PC-3 (cell line): ENCODE measurements at regions not wholly inside any gene's neighbourhood (a gene's known extent, or its start where the extent isn't known, plus 50 kb on each side); places are given as distances from the start of the nearest gene placed in this dataset.

Experiments
- ATAC-seq: fragments of 200-7000 bp; cut with Tn5 transposase; 2 replicates; pipeline ENCODE4 v1.9.1; 2020; ENCODE audit warnings: mild to moderate bottlenecking, moderate library complexity
- BruUV-seq: library from RNA; stranded (reverse); fragments of 400-500 nt; replicated peaks from 2 replicates; lab custom pipeline; 2021; lab: Mats Ljungman, UMichigan
- CTCF ChIA-PET: fragments of 300-600 bp; sonication (Branson Sonifier 250); formaldehyde crosslinking; loops from one replicate; lab custom pipeline; 2022; ENCODE audit warnings: antibody characterized with exemption; lab: Charles Lee
- POLR2A ChIA-PET: fragments of 300-600 bp; sonication (Branson Sonifier 250); formaldehyde crosslinking; loops from one replicate; lab custom pipeline; 2022; ENCODE audit warnings: antibody characterized with exemption; ENCODE audit not compliant: unreplicated experiment; lab: Charles Lee
- DNase-seq: peaks from one replicate; pipeline ENCODE4 v3.0.0-alpha.2; 2015
- H2AFZ ChIP-seq: fragments of 300-600 bp; sonication (generic); 2 replicates; pipeline ENCODE4 v1.6.0; 2016; ENCODE audit warnings: antibody characterized with exemption, low read length
- H3F3A ChIP-seq: fragments of 300-600 bp; sonication (generic); one replicate; pipeline ENCODE4 v1.6.0; 2017; ENCODE audit warnings: antibody characterized with exemption, low read length, control low read depth, mild to moderate bottlenecking; ENCODE audit not compliant: unreplicated experiment
- H3K27ac ChIP-seq: fragments of 300-600 bp; sonication (generic); 2 replicates; pipeline ENCODE4 v1.5.1; 2016; ENCODE audit warnings: mild to moderate bottlenecking, low read length
- H3K27me3 ChIP-seq: fragments of 300-600 bp; sonication (generic); 2 replicates; pipeline ENCODE4 v1.6.1; 2016; ENCODE audit warnings: low read length, mixed read lengths
- H3K36me3 ChIP-seq: fragments of 300-600 bp; sonication (generic); 2 replicates; pipeline ENCODE4 v1.6.1; 2016; ENCODE audit warnings: low read depth, mixed run types, low read length, mixed read lengths
- H3K4me1 ChIP-seq: fragments of 300-600 bp; sonication (generic); 2 replicates; pipeline ENCODE4 v1.5.1; 2016; ENCODE audit warnings: low read length; ENCODE audit not compliant: insufficient read depth
- H3K4me2 ChIP-seq: fragments of 300-600 bp; sonication (generic); 2 replicates; pipeline ENCODE4 v1.6.0; 2016; ENCODE audit warnings: low read length
- H3K4me3 ChIP-seq: fragments of 300-600 bp; sonication (generic); 2 replicates; pipeline ENCODE4 v1.5.1; 2016; ENCODE audit warnings: mild to moderate bottlenecking, low read length, mixed read lengths
- H3K79me2 ChIP-seq: fragments of 300-600 bp; sonication (generic); 2 replicates; pipeline ENCODE4 v1.6.1; 2017; ENCODE audit warnings: low read length, mixed read lengths
- H3K9ac ChIP-seq: fragments of 300-600 bp; sonication (generic); 2 replicates; pipeline ENCODE4 v1.6.0; 2016; ENCODE audit warnings: mild to moderate bottlenecking, low read length
- H3K9me2 ChIP-seq: fragments of 300-600 bp; sonication (generic); replicated peaks from 2 replicates; pipeline ENCODE4 v1.6.1; 2016; ENCODE audit warnings: mixed run types, low read length, mixed read lengths
- H3K9me3 ChIP-seq: fragments of 300-600 bp; sonication (generic); 2 replicates; pipeline ENCODE4 v1.6.1; 2016; ENCODE audit warnings: low read length, mixed read lengths
- H4K20me1 ChIP-seq: fragments of 300-600 bp; sonication (generic); 2 replicates; pipeline ENCODE4 v1.6.1; 2016; ENCODE audit warnings: low read length, mixed read lengths
- EZH2 ChIP-seq: fragments of 300-600 bp; sonication (generic); IDR thresholded peaks from one replicate; pipeline ENCODE4 v1.6.1; 2017; ENCODE audit warnings: antibody characterized with exemption, mild to moderate bottlenecking, low read length; ENCODE audit not compliant: unreplicated experiment
- EZH2phosphoT487 ChIP-seq: fragments of 300-600 bp; sonication (generic); IDR thresholded peaks from 2 replicates; pipeline ENCODE4 v1.6.1; 2018; ENCODE audit warnings: mild to moderate bottlenecking, antibody characterized with exemption, low read length, borderline replicate concordance
- intact Hi-C: fragments of 100-400 bp; cut with micrococcal nuclease; formaldehyde crosslinking; loops from 2 replicates; pipeline ENCODE4 v1.9.0; 2023
- TF ChIP-seq, protein P1 (sequence below): fragments of 300-600 bp; sonication (generic); conservative IDR thresholded peaks from 2 replicates; pipeline ENCODE4 v1.5.1; 2017; ENCODE audit warnings: antibody characterized with exemption, low read depth, mild to moderate bottlenecking, low read length

DNA sequence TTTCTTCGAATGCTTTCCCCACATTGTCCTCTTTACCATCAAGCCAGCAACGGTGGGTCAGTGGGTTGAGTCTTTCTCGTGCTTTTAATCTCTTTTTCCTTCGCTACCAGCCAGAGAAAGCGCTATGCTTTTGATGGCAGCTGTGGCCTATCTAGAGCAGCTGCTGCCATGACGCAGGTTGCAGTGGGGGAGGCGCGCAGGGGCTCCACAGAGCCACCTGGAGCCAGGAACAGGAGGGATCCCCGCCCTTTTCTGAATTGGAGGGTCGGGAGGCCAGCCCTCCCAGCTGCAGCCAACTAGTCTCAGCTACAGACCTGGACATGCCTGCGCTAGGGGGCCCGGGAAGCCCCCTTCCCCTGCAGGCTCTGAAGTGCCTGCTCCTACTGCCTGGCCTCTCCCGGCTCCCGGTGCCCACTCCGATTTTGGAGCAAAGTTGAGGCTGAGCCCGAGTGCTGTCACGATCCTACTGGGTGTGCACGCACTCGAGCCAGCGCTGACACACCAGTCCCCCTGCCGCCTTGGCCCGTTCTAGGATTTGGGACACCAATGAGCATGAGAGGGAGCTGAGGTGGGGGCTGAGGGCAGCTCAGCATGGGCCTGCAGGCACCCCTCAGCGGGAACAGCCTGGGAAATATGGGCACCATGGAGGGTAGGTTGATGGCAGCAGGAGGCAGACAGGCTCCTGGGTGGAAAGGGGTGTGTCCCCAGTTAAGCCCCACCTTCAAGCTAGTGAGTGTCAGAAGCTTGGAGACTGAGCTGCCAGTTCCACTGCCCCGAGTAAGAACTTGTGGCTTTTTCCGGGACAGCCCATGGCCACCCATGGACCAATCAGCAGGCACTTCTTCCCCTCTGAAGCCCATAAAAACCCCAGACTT, 784.2 kb downstream of the SLC6A15 start:
- no peaks in the 10 kb centered on the region for H3K79me2 ChIP-seq
- ChIA-PET CTCF (no interaction called here), POLR2A (no interaction called here)
- BruUV-seq: no TSS peak
- no peaks in the 10 kb centered on the region for H3F3A ChIP-seq
- intact Hi-C loops: no loop called here
- no peaks in the 10 kb centered on the region for H4K20me1 ChIP-seq
- no peaks in the 10 kb centered on the region for H3K27me3 ChIP-seq
- no peak overlapping the region for H3K27ac ChIP-seq
- no peak overlapping the region for H3K4me3 ChIP-seq
- H2AFZ ChIP-seq: no peak overlapping the region
- H3K4me1 ChIP-seq: peaks cover 16% of the 10 kb centered on the region
- no peak for TF ChIP-seq EZH2
- no peak for TF ChIP-seq EZH2phosphoT487
- TF ChIP-seq, protein P1, sequence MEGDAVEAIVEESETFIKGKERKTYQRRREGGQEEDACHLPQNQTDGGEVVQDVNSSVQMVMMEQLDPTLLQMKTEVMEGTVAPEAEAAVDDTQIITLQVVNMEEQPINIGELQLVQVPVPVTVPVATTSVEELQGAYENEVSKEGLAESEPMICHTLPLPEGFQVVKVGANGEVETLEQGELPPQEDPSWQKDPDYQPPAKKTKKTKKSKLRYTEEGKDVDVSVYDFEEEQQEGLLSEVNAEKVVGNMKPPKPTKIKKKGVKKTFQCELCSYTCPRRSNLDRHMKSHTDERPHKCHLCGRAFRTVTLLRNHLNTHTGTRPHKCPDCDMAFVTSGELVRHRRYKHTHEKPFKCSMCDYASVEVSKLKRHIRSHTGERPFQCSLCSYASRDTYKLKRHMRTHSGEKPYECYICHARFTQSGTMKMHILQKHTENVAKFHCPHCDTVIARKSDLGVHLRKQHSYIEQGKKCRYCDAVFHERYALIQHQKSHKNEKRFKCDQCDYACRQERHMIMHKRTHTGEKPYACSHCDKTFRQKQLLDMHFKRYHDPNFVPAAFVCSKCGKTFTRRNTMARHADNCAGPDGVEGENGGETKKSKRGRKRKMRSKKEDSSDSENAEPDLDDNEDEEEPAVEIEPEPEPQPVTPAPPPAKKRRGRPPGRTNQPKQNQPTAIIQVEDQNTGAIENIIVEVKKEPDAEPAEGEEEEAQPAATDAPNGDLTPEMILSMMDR: no peak
- no peaks in the 10 kb centered on the region for H3K36me3 ChIP-seq
- H3K4me2 ChIP-seq: no peak overlapping the region
- DNase-seq (no peak), ATAC-seq (no peak)
- no peaks in the 10 kb centered on the region for H3K9me2 ChIP-seq
- H3K9ac ChIP-seq: no peak overlapping the region
- H3K9me3 ChIP-seq: no peaks in the 10 kb centered on the region

DNA sequence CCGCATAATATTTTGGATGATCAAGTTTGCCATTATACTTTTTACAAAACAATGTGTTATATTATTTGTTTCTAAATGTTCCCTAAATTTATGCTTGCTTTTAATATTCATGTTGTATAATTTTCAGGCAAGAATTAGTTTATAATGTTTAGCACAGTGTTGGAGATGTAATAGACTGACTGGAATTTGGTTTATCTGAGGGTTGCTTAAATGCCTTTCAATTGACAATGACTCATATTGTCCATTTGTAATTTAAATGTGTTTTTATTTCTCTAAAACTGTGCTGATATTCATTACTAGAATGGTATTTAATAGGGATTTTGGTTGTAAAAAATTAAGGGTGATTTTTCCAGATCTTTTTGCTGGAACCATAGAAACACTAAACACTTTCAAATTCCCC, 788.4 kb downstream of the SLC6A15 start:
- no TSS peak for BruUV-seq
- no peak overlapping the region for H2AFZ ChIP-seq
- no peaks in the 10 kb centered on the region for H3K36me3 ChIP-seq
- POLR2A ChIA-PET: no interaction called here
- H3K79me2 ChIP-seq: no peaks in the 10 kb centered on the region
- H4K20me1 ChIP-seq: no peaks in the 10 kb centered on the region
- no peak overlapping the region for H3K9ac ChIP-seq
- H3K27ac ChIP-seq: no peak overlapping the region
- TF ChIP-seq, protein P1: no peak
- TF ChIP-seq EZH2phosphoT487 (no peak), EZH2 (no peak)
- no peak overlapping the region for H3K4me2 ChIP-seq
- H3K9me2 ChIP-seq: no peaks in the 10 kb centered on the region
- DNase-seq: no peak
- no peaks in the 10 kb centered on the region for H3F3A ChIP-seq
- no peak for ATAC-seq
- CTCF ChIA-PET: no interaction called here
- no peaks in the 10 kb centered on the region for H3K4me1 ChIP-seq
- intact Hi-C loops: no loop called here
- H3K27me3 ChIP-seq: no peaks in the 10 kb centered on the region
- no peaks in the 10 kb centered on the region for H3K9me3 ChIP-seq
- no peak overlapping the region for H3K4me3 ChIP-seq

DNA sequence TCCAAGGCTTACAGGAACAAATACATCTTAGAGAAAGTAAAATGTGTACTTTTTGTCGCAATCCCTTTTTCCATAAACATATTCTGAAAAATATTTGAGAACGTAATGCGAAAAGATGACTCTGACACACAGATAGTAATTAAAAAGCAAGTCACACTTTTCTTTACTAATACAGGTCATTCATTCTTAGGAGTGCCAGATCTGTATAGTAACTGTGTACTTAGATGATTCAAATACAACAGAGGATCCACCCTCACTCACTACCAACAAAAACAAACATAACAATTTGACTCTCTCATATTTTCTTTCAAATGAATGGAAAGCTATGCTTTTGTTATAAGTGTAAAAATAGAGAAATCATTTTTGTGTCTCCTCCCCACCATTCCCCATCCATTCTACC, 795.4 kb downstream of the SLC6A15 start:
- no peaks in the 10 kb centered on the region for H3K9me2 ChIP-seq
- no peak overlapping the region for H3K27ac ChIP-seq
- no peaks in the 10 kb centered on the region for H3K79me2 ChIP-seq
- BruUV-seq: no TSS peak
- H3K4me2 ChIP-seq: no peak overlapping the region
- H3K36me3 ChIP-seq: no peaks in the 10 kb centered on the region
- H3K27me3 ChIP-seq: no peaks in the 10 kb centered on the region
- H3K9ac ChIP-seq: no peak overlapping the region
- ChIA-PET CTCF (no interaction called here), POLR2A (no interaction called here)
- H3K4me1 ChIP-seq: peaks cover 10% of the 10 kb centered on the region
- intact Hi-C loops: no loop called here
- DNase-seq: peak; percentile 30
- H3K4me3 ChIP-seq: no peak overlapping the region
- no peaks in the 10 kb centered on the region for H4K20me1 ChIP-seq
- TF ChIP-seq EZH2phosphoT487: no peak
- no peak for TF ChIP-seq EZH2
- TF ChIP-seq, protein P1: no peak
- no peak overlapping the region for H2AFZ ChIP-seq
- peak; percentile 89 for ATAC-seq
- H3F3A ChIP-seq: no peaks in the 10 kb centered on the region
- no peaks in the 10 kb centered on the region for H3K9me3 ChIP-seq
